SK-N-MC (cell line): ENCODE measurements at regions not wholly inside any gene's neighbourhood (a gene's known extent, or its start where the extent isn't known, plus 50 kb on each side); places are given as distances from the start of the nearest gene placed in this dataset.

ENCODE experiments used
- DNase-seq: peaks from one replicate; pipeline ENCODE4 v3.0.0-alpha.2; 2011; ENCODE audit warnings: low read depth, low spot score
- H3K27ac ChIP-seq: fragments of 200-600 bp; sonication (generic); 2 replicates; pipeline ENCODE4 v1.5.1; 2016; ENCODE audit warnings: mixed run types
- H3K36me3 ChIP-seq: fragments of 200-600 bp; sonication (generic); 2 replicates; pipeline ENCODE4 v1.6.1; 2017; ENCODE audit warnings: antibody characterized with exemption, low read length, mixed read lengths; ENCODE audit not compliant: insufficient read depth
- H3K4me3 ChIP-seq: fragments of 200-600 bp; sonication (generic); 2 replicates; pipeline ENCODE4 v1.5.1; 2016
- H3K9ac ChIP-seq: fragments of 200-600 bp; sonication (generic); 2 replicates; pipeline ENCODE4 v1.8.0; 2017; ENCODE audit warnings: mixed run types, mixed read lengths; ENCODE audit not compliant: insufficient read length
- H3K9me3 ChIP-seq: fragments of 200-600 bp; sonication (generic); 2 replicates; pipeline ENCODE4 v1.6.1; 2017; ENCODE audit warnings: low read depth, mild to moderate bottlenecking, antibody characterized with exemption, low read length, moderate library complexity, mixed read lengths
- EZH2 ChIP-seq: fragments of 200-600 bp; sonication (generic); IDR thresholded peaks from one replicate; pipeline ENCODE4 v1.6.1; 2017; ENCODE audit warnings: antibody characterized with exemption
- FOXP2 ChIP-seq: optimal IDR thresholded peaks from 2 replicates; pipeline ENCODE3; 2011; ENCODE audit warnings: mild to moderate bottlenecking, moderate library complexity; ENCODE audit not compliant: insufficient read depth; ENCODE audit errors: extremely low read length, control extremely low read depth
- POLR2AphosphoS5 ChIP-seq: IDR thresholded peaks from 2 replicates; pipeline ENCODE4 v1.6.1; 2012; ENCODE audit warnings: mild to moderate bottlenecking, low read depth, low read length, borderline replicate concordance

DNA sequence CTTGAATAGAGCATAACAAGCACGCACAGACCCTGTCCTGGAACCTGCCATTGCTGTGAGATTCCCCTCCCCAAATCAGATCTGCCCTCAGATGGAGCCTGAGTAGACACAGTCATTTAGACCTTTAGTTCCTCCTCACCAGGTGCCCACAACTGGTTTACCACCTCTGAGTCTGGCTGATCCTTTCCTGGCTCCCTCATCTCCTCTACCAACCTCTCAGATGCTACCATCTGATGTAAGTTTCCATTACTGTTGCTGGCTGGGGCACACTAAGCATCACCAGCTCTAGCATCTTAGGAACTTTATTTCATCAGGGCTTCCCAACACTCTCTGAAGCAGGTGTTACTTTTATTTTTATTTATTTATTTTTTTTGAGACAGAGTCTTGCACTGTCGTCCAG, 288.3 kb downstream of the TLE3 start:
- H3K27ac ChIP-seq: no peak overlapping the region
- no peaks in the 10 kb centered on the region for H3K36me3 ChIP-seq
- no peak for TF ChIP-seq FOXP2
- no peak for TF ChIP-seq POLR2AphosphoS5
- TF ChIP-seq EZH2: no peak
- H3K4me3 ChIP-seq: no peak overlapping the region
- no peak for DNase-seq
- no peak overlapping the region for H3K9ac ChIP-seq
- no peaks in the 10 kb centered on the region for H3K9me3 ChIP-seq

GRCh38 chr15:69810431-69811354, 287.0 kb downstream of the TLE3 start:
- Histone ChIP-seq H3K36me3 (no peaks in the 10 kb centered on the region), H3K9me3 (no peaks in the 10 kb centered on the region), H3K27ac (no peak overlapping the region), H3K9ac (no peak overlapping the region), H3K4me3 (no peak overlapping the region)
- no peak for TF ChIP-seq POLR2AphosphoS5
- TF ChIP-seq FOXP2: no peak
- TF ChIP-seq EZH2: no peak
- no peak for DNase-seq

DNA sequence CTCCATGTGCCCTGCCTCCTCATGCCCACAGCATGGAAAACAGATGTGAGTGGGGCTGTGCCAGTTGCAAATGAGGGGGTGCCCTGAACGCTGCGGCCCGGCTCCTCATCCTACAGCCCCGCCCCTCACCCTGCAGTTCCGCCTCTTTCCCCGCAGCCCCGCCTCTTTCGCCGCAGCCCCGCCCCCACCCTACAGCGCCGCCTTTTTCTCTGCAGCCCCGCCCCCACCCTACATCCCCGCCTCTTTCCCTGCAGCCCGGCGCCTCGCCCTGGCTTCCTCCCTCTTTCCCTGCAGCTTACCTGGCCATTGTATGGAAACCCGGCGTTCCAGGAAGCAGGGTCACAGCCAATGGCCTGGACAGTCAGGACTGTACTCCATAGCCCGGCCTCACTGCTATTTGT, 284.9 kb downstream of the TLE3 start:
- TF ChIP-seq FOXP2: no peak
- no peak overlapping the region for H3K9ac ChIP-seq
- no peak for DNase-seq
- no peaks in the 10 kb centered on the region for H3K36me3 ChIP-seq
- H3K4me3 ChIP-seq: no peak overlapping the region
- no peak overlapping the region for H3K27ac ChIP-seq
- H3K9me3 ChIP-seq: no peaks in the 10 kb centered on the region

DNA sequence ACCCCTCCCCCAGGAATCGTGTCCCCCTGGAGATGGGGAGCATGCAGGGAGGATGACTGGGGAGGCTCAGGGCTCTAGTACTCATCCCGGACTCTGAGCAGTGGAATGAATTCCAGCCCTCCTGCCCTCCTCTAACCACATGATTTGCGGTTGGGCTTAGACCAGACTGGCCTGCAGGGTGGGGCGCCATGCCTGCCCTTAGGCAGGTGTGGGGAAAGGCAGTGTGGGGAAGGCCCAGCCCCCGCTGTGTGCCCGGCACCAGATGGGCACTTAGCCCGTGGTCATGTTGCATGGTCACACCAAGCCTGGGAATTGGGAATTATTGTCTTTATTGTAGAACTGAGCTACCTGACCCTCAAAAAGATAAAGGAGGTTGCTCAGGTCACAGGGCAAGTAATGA, 283.8 kb downstream of the TLE3 start:
- H3K9me3 ChIP-seq: no peaks in the 10 kb centered on the region
- H3K36me3 ChIP-seq: no peaks in the 10 kb centered on the region
- TF ChIP-seq POLR2AphosphoS5: no peak
- no peak for TF ChIP-seq EZH2
- no peak for TF ChIP-seq FOXP2
- DNase-seq: no peak
- no peak overlapping the region for H3K4me3 ChIP-seq
- no peak overlapping the region for H3K9ac ChIP-seq
- H3K27ac ChIP-seq: no peak overlapping the region

- no peak overlapping the region for H3K9ac ChIP-seq
- H3K27ac ChIP-seq: no peak overlapping the region
- H3K9me3 ChIP-seq: no peaks in the 10 kb centered on the region
- no peak for DNase-seq
- no peak overlapping the region for H3K4me3 ChIP-seq
- H3K36me3 ChIP-seq: no peaks in the 10 kb centered on the region
- TF ChIP-seq FOXP2 (no peak), POLR2AphosphoS5 (no peak), EZH2 (no peak)
These were observed 282.8 kb downstream of the TLE3 start for GRCh38 chr15:69814932-69815331.

GRCh38 chr15:69815793-69816192, 281.9 kb downstream of the TLE3 start:
- H3K4me3 ChIP-seq: no peak overlapping the region
- no peak for DNase-seq
- H3K27ac ChIP-seq: no peak overlapping the region
- no peak for TF ChIP-seq FOXP2
- no peak for TF ChIP-seq EZH2
- no peak for TF ChIP-seq POLR2AphosphoS5
- no peaks in the 10 kb centered on the region for H3K36me3 ChIP-seq
- H3K9ac ChIP-seq: no peak overlapping the region
- no peaks in the 10 kb centered on the region for H3K9me3 ChIP-seq

DNA sequence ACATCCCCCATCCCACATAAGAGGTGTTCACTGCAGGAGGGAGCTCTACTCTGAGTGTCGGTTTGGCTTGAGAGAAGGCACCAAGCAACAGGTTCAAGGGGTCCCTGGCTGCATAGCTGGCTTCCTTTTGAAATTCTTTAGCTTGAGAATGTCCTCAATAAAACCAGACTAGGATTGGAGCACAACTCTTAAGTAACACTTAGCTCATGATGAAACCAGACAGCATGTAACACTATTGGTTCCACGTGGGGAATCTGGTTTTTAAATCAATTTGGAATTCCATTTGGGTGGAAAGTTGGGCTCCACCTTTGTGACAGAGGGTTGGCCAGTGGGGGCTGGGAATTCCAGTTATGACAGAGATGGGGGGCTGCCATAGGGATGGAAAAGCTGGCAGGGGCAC, 281.2 kb downstream of the TLE3 start:
- no peak overlapping the region for H3K27ac ChIP-seq
- H3K4me3 ChIP-seq: no peak overlapping the region
- TF ChIP-seq POLR2AphosphoS5: no peak
- no peak for TF ChIP-seq EZH2
- no peak for TF ChIP-seq FOXP2
- no peaks in the 10 kb centered on the region for H3K9me3 ChIP-seq
- H3K9ac ChIP-seq: no peak overlapping the region
- DNase-seq: no peak
- H3K36me3 ChIP-seq: no peaks in the 10 kb centered on the region

DNA sequence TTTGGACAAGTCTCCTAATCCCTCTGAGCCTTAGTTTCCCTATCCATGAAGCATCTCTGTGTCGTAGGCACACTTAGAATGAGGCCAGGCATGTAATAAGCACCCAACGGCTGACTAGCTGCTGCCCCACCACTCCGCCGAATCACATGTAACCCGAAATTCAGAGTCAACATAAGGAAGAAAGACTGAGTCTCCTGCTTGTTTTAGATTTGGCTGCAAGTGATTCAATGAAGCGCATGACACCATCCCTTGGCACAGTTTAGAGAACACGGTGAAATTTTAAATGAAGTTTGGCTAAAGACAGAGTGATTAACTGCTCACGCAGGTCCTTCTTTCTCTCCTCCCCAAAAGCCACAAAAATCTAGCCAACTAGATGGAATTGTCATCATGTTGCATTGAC, 279.2 kb downstream of the TLE3 start:
- TF ChIP-seq POLR2AphosphoS5 (no peak), EZH2 (no peak), FOXP2 (no peak)
- no peak for DNase-seq
- Histone ChIP-seq H3K27ac (no peak overlapping the region), H3K36me3 (no peaks in the 10 kb centered on the region), H3K4me3 (no peak overlapping the region), H3K9me3 (no peaks in the 10 kb centered on the region), H3K9ac (no peak overlapping the region)

DNA sequence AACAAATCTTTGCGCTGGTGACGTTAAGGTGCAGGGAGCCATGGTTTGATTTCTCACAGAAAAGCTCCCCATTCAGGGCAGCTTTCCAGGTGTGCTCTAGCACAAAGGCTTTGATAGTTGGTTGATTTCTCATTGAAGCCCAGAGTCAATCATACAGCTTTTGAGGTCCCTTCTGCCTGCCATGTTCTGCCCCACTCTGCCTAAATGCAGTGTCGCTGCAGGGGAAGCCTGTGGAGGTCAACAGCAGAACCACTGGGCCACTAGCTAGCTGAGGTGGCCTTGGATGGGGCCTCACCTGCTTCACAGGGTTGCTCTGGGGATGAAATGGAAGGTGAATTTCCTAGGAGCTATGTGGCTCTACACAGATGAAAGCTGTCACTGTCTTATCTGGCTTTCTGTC, 278.3 kb downstream of the TLE3 start:
- H3K36me3 ChIP-seq: no peaks in the 10 kb centered on the region
- TF ChIP-seq POLR2AphosphoS5: no peak
- no peak for TF ChIP-seq EZH2
- no peak for TF ChIP-seq FOXP2

More for the DNA sequence above, 278.3 kb downstream of the TLE3 start:
- H3K27ac ChIP-seq: no peak overlapping the region
- H3K4me3 ChIP-seq: no peak overlapping the region
- no peak overlapping the region for H3K9ac ChIP-seq
- no peak for DNase-seq
- H3K9me3 ChIP-seq: no peaks in the 10 kb centered on the region
